Hematopoietic multipotent progenitor cell treated with erythropoietin and hydrocortisone succinate and interleukin-3 and kit ligand, for 15 days (in vitro differentiated cells): ENCODE measurements at regions not wholly inside any gene's neighbourhood (a gene's known extent, or its start where the extent isn't known, plus 50 kb on each side); places are given as distances from the start of the nearest gene placed in this dataset.

Experiments
- DNase-seq: peaks from one replicate; pipeline ENCODE4 v3.0.0-alpha.2; 2015; ENCODE audit warnings: low spot score

- DNase-seq: no peak
Measured at GRCh38 chr18:49658823-49659404, 97.1 kb downstream of the LIPG start.

- DNase-seq: no peak
Measured at GRCh38 chr18:49656073-49656692, 94.3 kb downstream of the LIPG start.

- DNase-seq: no peak
Measured at GRCh38 chr18:49655266-49656072, 93.6 kb downstream of the LIPG start.

GRCh38 chr18:49654347-49654746, 92.5 kb downstream of the LIPG start:
- DNase-seq: no peak

GRCh38 chr18:49652881-49653724, 91.2 kb downstream of the LIPG start:
- DNase-seq: no peak

DNA sequence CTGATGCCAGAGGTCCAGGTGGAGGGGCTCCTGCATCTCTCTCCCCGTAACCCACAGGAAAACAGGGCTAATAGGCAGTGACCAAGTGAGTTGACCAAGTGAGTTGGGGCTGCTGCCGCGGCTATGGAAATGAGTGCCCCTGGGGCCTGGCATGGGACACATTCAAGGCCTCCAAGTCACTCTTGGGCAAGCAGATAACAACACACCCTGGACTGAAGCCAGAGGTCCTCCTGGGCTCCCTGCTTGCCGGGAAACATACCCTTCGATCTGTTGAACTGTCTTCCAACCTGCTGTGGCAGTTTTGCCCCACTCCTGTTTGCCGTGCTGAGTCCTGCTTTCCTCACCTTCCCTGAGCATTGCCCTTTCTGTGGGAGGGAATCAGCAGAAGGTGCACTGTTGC, 89.2 kb downstream of the LIPG start:
- DNase-seq: no peak

DNA sequence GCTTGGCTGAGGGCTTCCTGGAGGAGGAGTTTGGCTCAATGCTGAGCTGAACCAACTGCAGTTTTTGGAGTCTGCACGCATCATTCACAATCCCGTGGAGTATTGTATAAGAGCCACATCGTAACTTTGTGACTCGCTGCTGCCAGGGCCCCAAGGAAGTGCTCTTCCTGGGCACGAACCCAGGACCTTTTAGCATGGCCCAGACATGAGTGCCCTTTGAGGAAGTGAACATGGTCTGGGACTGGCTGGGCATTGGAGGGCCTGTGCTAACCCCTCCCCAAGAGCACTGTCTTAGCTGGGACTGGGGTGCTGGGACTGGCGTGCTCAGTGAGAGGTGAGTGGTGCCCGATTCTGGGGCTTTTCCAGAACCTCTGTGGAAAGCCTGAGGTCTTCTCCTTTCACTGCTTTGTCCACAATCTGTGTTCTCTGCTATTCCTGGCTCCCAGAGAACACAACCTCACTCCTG, 88.6 kb downstream of the LIPG start:
- DNase-seq: no peak

GRCh38 chr18:49648811-49649210, 87.0 kb downstream of the LIPG start:
- no peak for DNase-seq
